Lower leg skin (tissue), 4 donors: ENCODE measurements at regions not wholly inside any gene's neighbourhood (a gene's known extent, or its start where the extent isn't known, plus 50 kb on each side); places are given as distances from the start of the nearest gene placed in this dataset.

Experiments used
- DNase-seq, 2 donors: peaks; one replicate each; pipeline ENCODE4 v3.0.0-alpha.2; 2019; ENCODE audit warnings: low spot score in 2 of 2
- H3K4me3 ChIP-seq: fragments of 200-600 bp; sonication (generic); 2 replicates; pipeline ENCODE4 v1.5.1; 2017; ENCODE audit warnings: mild to moderate bottlenecking, low read depth; ENCODE audit not compliant: poor library complexity, severe bottlenecking
- CTCF ChIP-seq, 3 donors: fragments of 450-650 bp; IDR thresholded peaks; one replicate each; pipeline ENCODE4 v1.5.1; 2016; ENCODE audit warnings: antibody characterized with exemption in 3 of 3, mild to moderate bottlenecking in 3 of 3, moderate library complexity in 2 of 3
- POLR2A ChIP-seq, 2 donors: fragments of 450-650 bp; IDR thresholded peaks; one replicate each; pipeline ENCODE4 v1.6.1; 2016 to 2017; ENCODE audit warnings: antibody characterized with exemption in 2 of 2, mild to moderate bottlenecking in 1 of 2, moderate library complexity in 1 of 2
- WGBS, 2 donors: methylation state at CpG; one replicate each; pipeline ENCODE4 v1.1.5; 2018; 5-methylcytosine and 5-hydroxymethylcytosine counted together
- intact Hi-C: fragments of 100-400 bp; cut with DNase I; formaldehyde crosslinking; loops from one replicate; pipeline ENCODE4 v1.15.0; 2023; ENCODE audit warnings: low total_unique reads

GRCh38 chr1:8200317-8201115 is 117.4 kb upstream of the SLC45A1 start:
- TF ChIP-seq POLR2A (IDR thresholded peaks at IDR 0.05) (no peak), CTCF (IDR thresholded peaks at IDR 0.05) (no peak)
- no peak overlapping the region for H3K4me3 ChIP-seq
- WGBS, 2 donors: 88 to 90% methylated on average over 18 of the region's 18 CpGs
- intact Hi-C loops: no loop called here
- no peak for DNase-seq

GRCh38 chr1:8198522-8198921 is 119.4 kb upstream of the SLC45A1 start:
- H3K4me3 ChIP-seq: no peak overlapping the region
- DNase-seq: no peak
- intact Hi-C loops: no loop called here
- 92% methylated on average over 6 of the region's 6 CpGs for WGBS, 2 donors
- no peak for TF ChIP-seq POLR2A (IDR thresholded peaks at IDR 0.05)
- no peak for TF ChIP-seq CTCF (IDR thresholded peaks at IDR 0.05)

GRCh38 chr1:8197493-8198282 is 120.2 kb upstream of the SLC45A1 start:
- no peak for TF ChIP-seq POLR2A (IDR thresholded peaks at IDR 0.05)
- TF ChIP-seq CTCF (IDR thresholded peaks at IDR 0.05): no peak
- no peak overlapping the region for H3K4me3 ChIP-seq
- DNase-seq: no peak
- 43 to 50% methylated on average over 20 of the region's 20 CpGs for WGBS, 2 donors
- intact Hi-C loops: no loop called here

- no peak for DNase-seq
- WGBS, 2 donors: 74 to 76% methylated on average over 14 of the region's 14 CpGs
- intact Hi-C loops: no loop called here
- TF ChIP-seq CTCF (IDR thresholded peaks at IDR 0.05): no peak
- no peak for TF ChIP-seq POLR2A (IDR thresholded peaks at IDR 0.05)
- H3K4me3 ChIP-seq: no peak overlapping the region
Observed at GRCh38 chr1:8194481-8195227, 123.3 kb upstream of the SLC45A1 start.

GRCh38 chr1:8193840-8194406 is 124.0 kb upstream of the SLC45A1 start:
- DNase-seq: no peak
- intact Hi-C loops: no loop called here
- TF ChIP-seq POLR2A (IDR thresholded peaks at IDR 0.05) (no peak), CTCF (IDR thresholded peaks at IDR 0.05) (no peak)

More at GRCh38 chr1:8193840-8194406, 124.0 kb upstream of the SLC45A1 start:
- 84 to 91% methylated on average over 8 of the region's 8 CpGs for WGBS, 2 donors
- H3K4me3 ChIP-seq: no peak overlapping the region
